ENCODE measurements at regions not wholly inside any gene's neighbourhood (a gene's known extent, or its start where the extent isn't known, plus 50 kb on each side); places are given as distances from the start of the nearest gene placed in this dataset.
A peak's percentile ranks its signal among the peaks of the same experiment; 100 is the strongest.

DNA sequence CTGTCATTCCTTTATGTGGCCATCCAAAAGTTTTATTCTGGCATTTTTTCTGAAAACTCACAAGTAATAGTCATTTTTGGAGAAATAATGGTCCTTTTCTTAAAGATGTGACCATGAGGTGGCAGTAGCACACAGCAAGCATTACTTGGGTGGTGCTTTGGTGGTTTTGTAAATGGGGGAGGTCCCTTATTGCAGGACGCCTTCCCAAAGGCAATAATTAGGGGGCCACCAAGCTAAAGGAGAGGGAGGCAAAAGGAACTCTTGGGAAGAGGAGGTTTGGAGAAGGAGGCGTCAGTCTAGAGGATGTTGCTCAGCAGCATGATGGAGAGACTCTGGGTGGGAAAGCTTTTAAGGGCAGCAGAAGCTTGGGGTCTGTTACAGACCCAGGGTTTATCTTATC, 422.6 kb upstream of the MMS22L start:
- Histone ChIP-seq H4K20me1 (ENCODE audit: control insufficient read depth, insufficient read depth) (no peaks in the 10 kb centered on the region), H3K36me3 (ENCODE audit: control insufficient read depth in 2 of 2, insufficient read depth in 2 of 2, low read length in 1 of 2) (no peaks in the 10 kb centered on the region), H3K4me3 (no peak overlapping the region), H3K27ac (ENCODE audit: control insufficient read depth, insufficient read depth) (no peak overlapping the region), H3K79me2 (ENCODE audit: control insufficient read depth, insufficient read depth, low read length) (no peaks in the 10 kb centered on the region), H3K9ac (ENCODE audit: control insufficient read depth, insufficient read depth, low read length) (no peak overlapping the region), H2AFZ (ENCODE audit: control insufficient read depth, low read depth, low read length) (no peak overlapping the region), H3K27me3 (replicated peaks in 1 of 2; ENCODE audit: control insufficient read depth in 2 of 2, insufficient read depth in 2 of 2, low read length in 1 of 2) (no peaks in the 10 kb centered on the region), H3K4me1 (ENCODE audit: control insufficient read depth, insufficient read depth, low read length) (no peaks in the 10 kb centered on the region), H3K4me2 (ENCODE audit: control insufficient read depth, insufficient read depth) (no peak overlapping the region), H3K9me3 (replicated peaks; ENCODE audit: control insufficient read depth, insufficient read depth, low read length) (no peaks in the 10 kb centered on the region)
- TF ChIP-seq, protein P1, sequence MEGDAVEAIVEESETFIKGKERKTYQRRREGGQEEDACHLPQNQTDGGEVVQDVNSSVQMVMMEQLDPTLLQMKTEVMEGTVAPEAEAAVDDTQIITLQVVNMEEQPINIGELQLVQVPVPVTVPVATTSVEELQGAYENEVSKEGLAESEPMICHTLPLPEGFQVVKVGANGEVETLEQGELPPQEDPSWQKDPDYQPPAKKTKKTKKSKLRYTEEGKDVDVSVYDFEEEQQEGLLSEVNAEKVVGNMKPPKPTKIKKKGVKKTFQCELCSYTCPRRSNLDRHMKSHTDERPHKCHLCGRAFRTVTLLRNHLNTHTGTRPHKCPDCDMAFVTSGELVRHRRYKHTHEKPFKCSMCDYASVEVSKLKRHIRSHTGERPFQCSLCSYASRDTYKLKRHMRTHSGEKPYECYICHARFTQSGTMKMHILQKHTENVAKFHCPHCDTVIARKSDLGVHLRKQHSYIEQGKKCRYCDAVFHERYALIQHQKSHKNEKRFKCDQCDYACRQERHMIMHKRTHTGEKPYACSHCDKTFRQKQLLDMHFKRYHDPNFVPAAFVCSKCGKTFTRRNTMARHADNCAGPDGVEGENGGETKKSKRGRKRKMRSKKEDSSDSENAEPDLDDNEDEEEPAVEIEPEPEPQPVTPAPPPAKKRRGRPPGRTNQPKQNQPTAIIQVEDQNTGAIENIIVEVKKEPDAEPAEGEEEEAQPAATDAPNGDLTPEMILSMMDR (IDR thresholded peaks at IDR 0.05 in 2 of 3, conservative IDR thresholded peaks at IDR 0.05 in 1 of 3; ENCODE audit: control insufficient read depth in 2 of 3, extremely low read depth in 1 of 3, insufficient read depth in 1 of 3, low read depth in 3 of 3, low read length in 3 of 3) = peak; percentile 6 to 39 (median 37); a peak in 3 of 6 replicates
- TF ChIP-seq SMC3 (IDR thresholded peaks at IDR 0.05; ENCODE audit: borderline replicate concordance, low read length) (peak; percentile 26; the same call in 1 of the 2 replicates), RAD21 (IDR thresholded peaks at IDR 0.05; ENCODE audit: insufficient read depth, low read depth, low read length) (peak; percentile 52), IKZF1 (conservative IDR thresholded peaks at IDR 0.05) (no peak), NFIC (IDR thresholded peaks at IDR 0.05; ENCODE audit: low read depth, low read length) (no peak)
- TF ChIP-seq, protein P2, sequence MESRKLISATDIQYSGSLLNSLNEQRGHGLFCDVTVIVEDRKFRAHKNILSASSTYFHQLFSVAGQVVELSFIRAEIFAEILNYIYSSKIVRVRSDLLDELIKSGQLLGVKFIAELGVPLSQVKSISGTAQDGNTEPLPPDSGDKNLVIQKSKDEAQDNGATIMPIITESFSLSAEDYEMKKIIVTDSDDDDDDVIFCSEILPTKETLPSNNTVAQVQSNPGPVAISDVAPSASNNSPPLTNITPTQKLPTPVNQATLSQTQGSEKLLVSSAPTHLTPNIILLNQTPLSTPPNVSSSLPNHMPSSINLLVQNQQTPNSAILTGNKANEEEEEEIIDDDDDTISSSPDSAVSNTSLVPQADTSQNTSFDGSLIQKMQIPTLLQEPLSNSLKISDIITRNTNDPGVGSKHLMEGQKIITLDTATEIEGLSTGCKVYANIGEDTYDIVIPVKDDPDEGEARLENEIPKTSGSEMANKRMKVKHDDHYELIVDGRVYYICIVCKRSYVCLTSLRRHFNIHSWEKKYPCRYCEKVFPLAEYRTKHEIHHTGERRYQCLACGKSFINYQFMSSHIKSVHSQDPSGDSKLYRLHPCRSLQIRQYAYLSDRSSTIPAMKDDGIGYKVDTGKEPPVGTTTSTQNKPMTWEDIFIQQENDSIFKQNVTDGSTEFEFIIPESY (IDR thresholded peaks at IDR 0.05) = no peak
- TF ChIP-seq, protein P3, sequence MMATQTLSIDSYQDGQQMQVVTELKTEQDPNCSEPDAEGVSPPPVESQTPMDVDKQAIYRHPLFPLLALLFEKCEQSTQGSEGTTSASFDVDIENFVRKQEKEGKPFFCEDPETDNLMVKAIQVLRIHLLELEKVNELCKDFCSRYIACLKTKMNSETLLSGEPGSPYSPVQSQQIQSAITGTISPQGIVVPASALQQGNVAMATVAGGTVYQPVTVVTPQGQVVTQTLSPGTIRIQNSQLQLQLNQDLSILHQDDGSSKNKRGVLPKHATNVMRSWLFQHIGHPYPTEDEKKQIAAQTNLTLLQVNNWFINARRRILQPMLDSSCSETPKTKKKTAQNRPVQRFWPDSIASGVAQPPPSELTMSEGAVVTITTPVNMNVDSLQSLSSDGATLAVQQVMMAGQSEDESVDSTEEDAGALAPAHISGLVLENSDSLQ (IDR thresholded peaks at IDR 0.05) = no peak
- TF ChIP-seq, protein P4, sequence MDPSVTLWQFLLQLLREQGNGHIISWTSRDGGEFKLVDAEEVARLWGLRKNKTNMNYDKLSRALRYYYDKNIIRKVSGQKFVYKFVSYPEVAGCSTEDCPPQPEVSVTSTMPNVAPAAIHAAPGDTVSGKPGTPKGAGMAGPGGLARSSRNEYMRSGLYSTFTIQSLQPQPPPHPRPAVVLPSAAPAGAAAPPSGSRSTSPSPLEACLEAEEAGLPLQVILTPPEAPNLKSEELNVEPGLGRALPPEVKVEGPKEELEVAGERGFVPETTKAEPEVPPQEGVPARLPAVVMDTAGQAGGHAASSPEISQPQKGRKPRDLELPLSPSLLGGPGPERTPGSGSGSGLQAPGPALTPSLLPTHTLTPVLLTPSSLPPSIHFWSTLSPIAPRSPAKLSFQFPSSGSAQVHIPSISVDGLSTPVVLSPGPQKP (IDR thresholded peaks at IDR 0.05; ENCODE audit: low read depth, low read length) = no peak
- ChIA-PET CTCF (interaction anchor here (0.7 kb wide), 2 partner anchors 1414 to 1415 kb away, joined by 3 read pairs; no protein-coding TSS in a partner anchor), POLR2A (no interaction called here), SMC1A (ENCODE audit: uncharacterized antibody, unreplicated experiment) (interaction anchor here (0.9 kb wide), 1 partner anchor 36 kb away, joined by 3 read pairs; no protein-coding TSS in a partner anchor), RAD21 (ENCODE audit: unreplicated experiment) (no interaction called here)
- FAIRE-seq = peak; percentile 49
- intact Hi-C loops (cut with micrococcal nuclease; ENCODE audit: unreplicated experiment) (loop anchor here (1.0 to 10.0 kb wide), 3 partner anchors 219 to 1409 kb away; no protein-coding TSS in a partner anchor), in situ Hi-C loops (cut with MboI) (no loop called here)
- BruUV-seq (replicated peaks) = no TSS peak
- ATAC-seq = no peak
- WGBS (ENCODE audit: insufficient coverage, insufficient replicate concordance, low lambda C conversion rate, missing lambda C conversion rate) = 4% methylated on average over 2 of the region's 2 CpGs
- no peak for DNase-seq (ENCODE audit: low read depth, low spot score)

Measured in GM12878 (cell line).